Breast epithelium (tissue), 4 donors: ENCODE measurements at regions not wholly inside any gene's neighbourhood (a gene's known extent, or its start where the extent isn't known, plus 50 kb on each side); places are given as distances from the start of the nearest gene placed in this dataset.

Experiments used
- DNase-seq, 2 donors: peaks; one replicate each; pipeline ENCODE4 v3.0.0-alpha.2; 2019; ENCODE audit warnings: low spot score in 2 of 2
- H3K27ac ChIP-seq, 2 donors: fragments of 200-600 bp; sonication (generic) in 1 of 2; one replicate each; pipeline ENCODE4 v1.5.1; 2016 to 2019; ENCODE audit warnings: mild to moderate bottlenecking in 1 of 2
- H3K27me3 ChIP-seq, 2 donors: fragments of 200-600 bp; sonication (generic) in 1 of 2; one replicate each; pipeline versions ENCODE4 v1.5.1 to v1.6.0; 2017 to 2019; ENCODE audit warnings: control low read depth in 1 of 2, mild to moderate bottlenecking in 1 of 2
- H3K36me3 ChIP-seq: fragments of 200-600 bp; one replicate; pipeline ENCODE4 v1.5.1; 2019
- H3K4me1 ChIP-seq, 2 donors: fragments of 200-600 bp; sonication (generic); one replicate each; pipeline ENCODE4 v1.5.1; 2016 to 2019; ENCODE audit warnings: control low read depth in 1 of 2
- H3K4me3 ChIP-seq, 3 donors: fragments of 200-600 bp; sonication (generic); 1 replicate in 2 of 3; 2 replicates in 1 of 3; pipeline ENCODE4 v1.5.1; 2016 to 2019; ENCODE audit warnings: mild to moderate bottlenecking in 3 of 3, moderate library complexity in 2 of 3
- H3K9me3 ChIP-seq, 2 donors: fragments of 200-600 bp; sonication (generic) in 1 of 2; one replicate each; pipeline ENCODE4 v1.5.1; 2016 to 2019; ENCODE audit warnings: control low read depth in 1 of 2
- POLR2A ChIP-seq: fragments of 450-650 bp; IDR thresholded peaks from one replicate; pipeline ENCODE4 v1.6.1; 2016; ENCODE audit warnings: antibody characterized with exemption, mild to moderate bottlenecking, moderate library complexity
- POLR2AphosphoS5 ChIP-seq, 3 donors: sonication (generic); formaldehyde crosslinking; IDR thresholded peaks; one replicate each; pipeline ENCODE4 v1.6.1; 2017; ENCODE audit warnings: antibody characterized with exemption in 3 of 3
- intact Hi-C: fragments of 100-400 bp; cut with DNase I; formaldehyde crosslinking; loops from one replicate; pipeline ENCODE4 v1.15.1; 2023; ENCODE audit warnings: low total_unique reads
- TF ChIP-seq, protein P1 (sequence below), 3 donors: fragments of 450-650 bp; IDR thresholded peaks; one replicate each; pipeline ENCODE4 v1.5.1; 2016 to 2017; ENCODE audit warnings: antibody characterized with exemption in 3 of 3, mild to moderate bottlenecking in 3 of 3, moderate library complexity in 3 of 3

GRCh38 chr17:68665373-68665772 is 64.2 kb upstream of the FAM20A start:
- TF ChIP-seq, protein P1, sequence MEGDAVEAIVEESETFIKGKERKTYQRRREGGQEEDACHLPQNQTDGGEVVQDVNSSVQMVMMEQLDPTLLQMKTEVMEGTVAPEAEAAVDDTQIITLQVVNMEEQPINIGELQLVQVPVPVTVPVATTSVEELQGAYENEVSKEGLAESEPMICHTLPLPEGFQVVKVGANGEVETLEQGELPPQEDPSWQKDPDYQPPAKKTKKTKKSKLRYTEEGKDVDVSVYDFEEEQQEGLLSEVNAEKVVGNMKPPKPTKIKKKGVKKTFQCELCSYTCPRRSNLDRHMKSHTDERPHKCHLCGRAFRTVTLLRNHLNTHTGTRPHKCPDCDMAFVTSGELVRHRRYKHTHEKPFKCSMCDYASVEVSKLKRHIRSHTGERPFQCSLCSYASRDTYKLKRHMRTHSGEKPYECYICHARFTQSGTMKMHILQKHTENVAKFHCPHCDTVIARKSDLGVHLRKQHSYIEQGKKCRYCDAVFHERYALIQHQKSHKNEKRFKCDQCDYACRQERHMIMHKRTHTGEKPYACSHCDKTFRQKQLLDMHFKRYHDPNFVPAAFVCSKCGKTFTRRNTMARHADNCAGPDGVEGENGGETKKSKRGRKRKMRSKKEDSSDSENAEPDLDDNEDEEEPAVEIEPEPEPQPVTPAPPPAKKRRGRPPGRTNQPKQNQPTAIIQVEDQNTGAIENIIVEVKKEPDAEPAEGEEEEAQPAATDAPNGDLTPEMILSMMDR (IDR thresholded peaks at IDR 0.05), result no peak
- TF ChIP-seq POLR2A (no peak), POLR2AphosphoS5 (IDR thresholded peaks at IDR 0.05) (no peak)
- no peak for DNase-seq
- no peaks in the 10 kb centered on the region for H3K9me3 ChIP-seq
- H3K27ac ChIP-seq, result no peak overlapping the region
- no peak overlapping the region for H3K4me3 ChIP-seq
- H3K4me1 ChIP-seq, result no peaks in the 10 kb centered on the region
- H3K27me3 ChIP-seq, result no peaks in the 10 kb centered on the region
- H3K36me3 ChIP-seq, result no peaks in the 10 kb centered on the region
- intact Hi-C loops, result no loop called here

DNA sequence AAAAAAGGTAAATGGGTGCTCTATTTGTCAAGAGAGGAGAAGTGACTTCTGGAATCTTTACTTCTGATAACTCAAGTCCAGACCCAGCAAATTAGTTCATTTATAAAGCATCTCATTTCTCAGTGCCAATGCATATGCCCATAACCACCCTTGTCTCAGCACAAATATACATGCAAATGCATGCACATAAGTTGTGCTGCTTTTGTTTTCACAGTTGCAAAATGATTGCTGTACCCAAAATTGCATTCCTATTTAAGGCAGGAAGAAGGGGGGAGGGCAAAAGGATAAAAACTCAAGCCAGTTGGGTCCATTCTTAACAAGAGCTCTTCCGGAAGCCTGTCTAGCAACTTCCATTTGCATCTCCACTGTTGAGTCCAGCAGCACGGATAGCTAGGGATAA is 61.3 kb upstream of the FAM20A start:
- Histone ChIP-seq H3K4me1 (no peaks in the 10 kb centered on the region), H3K4me3 (no peak overlapping the region), H3K36me3 (no peaks in the 10 kb centered on the region), H3K27me3 (no peaks in the 10 kb centered on the region), H3K9me3 (no peaks in the 10 kb centered on the region), H3K27ac (no peak overlapping the region)
- intact Hi-C loops, result no loop called here
- DNase-seq, result no peak
- TF ChIP-seq, protein P1 (IDR thresholded peaks at IDR 0.05), result no peak
- no peak for TF ChIP-seq POLR2A
- TF ChIP-seq POLR2AphosphoS5 (IDR thresholded peaks at IDR 0.05), result no peak

DNA sequence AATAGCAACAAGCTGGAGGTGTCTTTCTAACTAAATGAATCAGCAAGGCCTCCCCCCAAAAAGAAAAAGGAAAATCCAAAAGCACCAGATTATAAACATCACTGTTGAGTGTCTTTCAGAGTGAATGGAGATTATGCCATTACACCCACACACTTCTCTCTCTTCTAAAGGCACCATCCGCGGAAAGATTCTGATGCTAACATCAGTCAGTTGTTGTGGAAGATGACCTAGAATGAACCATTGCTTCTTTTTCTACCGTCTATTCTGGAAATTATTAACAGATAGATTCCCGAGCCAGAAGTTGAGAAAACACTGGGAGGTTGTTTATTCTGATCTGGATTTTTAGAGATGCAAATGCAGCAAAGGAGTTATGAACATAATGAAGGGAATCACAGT is 60.9 kb upstream of the FAM20A start:
- DNase-seq, result no peak
- Histone ChIP-seq H3K4me3 (no peak overlapping the region), H3K9me3 (no peaks in the 10 kb centered on the region), H3K27ac (no peak overlapping the region), H3K4me1 (no peaks in the 10 kb centered on the region), H3K36me3 (no peaks in the 10 kb centered on the region), H3K27me3 (no peaks in the 10 kb centered on the region)
- intact Hi-C loops, result no loop called here
- TF ChIP-seq, protein P1 (IDR thresholded peaks at IDR 0.05), result no peak

GRCh38 chr17:68661265-68662036 is 60.3 kb upstream of the FAM20A start:
- TF ChIP-seq POLR2AphosphoS5 (IDR thresholded peaks at IDR 0.05) (no peak), POLR2A (no peak)
- TF ChIP-seq, protein P1 (IDR thresholded peaks at IDR 0.05), result no peak
- Histone ChIP-seq H3K27ac (no peak overlapping the region), H3K9me3 (no peaks in the 10 kb centered on the region), H3K27me3 (no peaks in the 10 kb centered on the region), H3K4me3 (no peak overlapping the region), H3K4me1 (no peaks in the 10 kb centered on the region), H3K36me3 (no peaks in the 10 kb centered on the region)
- no peak for DNase-seq
- intact Hi-C loops, result no loop called here

- Histone ChIP-seq H3K36me3 (no peaks in the 10 kb centered on the region), H3K9me3 (no peaks in the 10 kb centered on the region), H3K4me1 (no peaks in the 10 kb centered on the region), H3K27me3 (no peaks in the 10 kb centered on the region), H3K27ac (no peak overlapping the region), H3K4me3 (no peak overlapping the region)
- no peak for DNase-seq
- no peak for TF ChIP-seq POLR2A
- TF ChIP-seq POLR2AphosphoS5 (IDR thresholded peaks at IDR 0.05), result no peak
- TF ChIP-seq, protein P1 (IDR thresholded peaks at IDR 0.05), result no peak
- intact Hi-C loops, result no loop called here
Measured at GRCh38 chr17:68660302-68660701, 59.1 kb upstream of the FAM20A start.
